GM21737 (cell line): ENCODE measurements at regions not wholly inside any gene's neighbourhood (a gene's known extent, or its start where the extent isn't known, plus 50 kb on each side); places are given as distances from the start of the nearest gene placed in this dataset.
"Not testable (repeated sequence)": the region's sequence is repeated elsewhere in the genome, so short reads cannot be mapped to it uniquely, and the experiment has no call there.

ENCODE experiments used
- ATAC-seq: cut with Tn5 transposase; IDR thresholded peaks from one replicate; pipeline ENCODE4 v1.9.1; 2021; ENCODE audit warnings: mild to moderate bottlenecking, moderate library complexity; ENCODE audit not compliant: unreplicated experiment

- no peak for ATAC-seq
Observed at GRCh38 chr3:102032491-102033383, 183.4 kb downstream of the NFKBIZ start.

DNA sequence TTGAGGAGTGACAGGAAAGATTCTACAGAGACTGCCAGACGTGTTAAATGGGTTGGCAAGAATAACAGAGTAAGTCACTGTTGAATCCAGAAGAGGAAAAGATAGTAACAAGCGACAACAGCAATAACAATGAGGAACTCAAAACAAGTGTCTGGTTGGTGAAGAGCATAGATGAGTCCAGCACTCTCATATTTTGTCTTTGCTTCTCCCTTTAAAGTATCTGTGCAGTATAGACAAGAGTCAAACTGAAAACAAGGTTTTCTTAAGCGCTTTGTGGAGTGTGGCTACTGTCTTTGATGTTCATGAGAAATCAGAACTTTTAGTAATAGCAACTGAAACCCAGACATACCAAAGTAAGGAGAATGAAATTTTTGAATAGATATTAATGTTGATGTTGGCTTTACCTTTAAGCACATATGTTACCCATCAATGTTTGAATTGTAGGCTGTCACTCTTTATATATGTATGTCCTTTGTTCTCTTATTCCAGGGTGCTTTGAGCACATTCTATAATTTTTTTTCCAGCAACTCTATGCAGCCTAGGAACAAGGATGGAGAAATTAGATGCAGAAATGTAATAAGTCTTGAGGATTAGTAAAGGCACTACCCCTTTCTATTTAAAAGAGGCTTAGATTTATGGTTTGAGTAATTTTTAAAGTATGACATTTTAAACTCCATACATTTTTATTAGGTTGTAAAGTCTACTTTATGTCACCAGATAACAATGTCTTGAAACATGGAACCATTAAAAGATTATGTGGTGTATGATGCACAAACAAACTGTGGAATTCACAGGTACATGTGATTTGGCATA is 185.5 kb downstream of the NFKBIZ start:
- ATAC-seq, result peak; percentile 35

DNA sequence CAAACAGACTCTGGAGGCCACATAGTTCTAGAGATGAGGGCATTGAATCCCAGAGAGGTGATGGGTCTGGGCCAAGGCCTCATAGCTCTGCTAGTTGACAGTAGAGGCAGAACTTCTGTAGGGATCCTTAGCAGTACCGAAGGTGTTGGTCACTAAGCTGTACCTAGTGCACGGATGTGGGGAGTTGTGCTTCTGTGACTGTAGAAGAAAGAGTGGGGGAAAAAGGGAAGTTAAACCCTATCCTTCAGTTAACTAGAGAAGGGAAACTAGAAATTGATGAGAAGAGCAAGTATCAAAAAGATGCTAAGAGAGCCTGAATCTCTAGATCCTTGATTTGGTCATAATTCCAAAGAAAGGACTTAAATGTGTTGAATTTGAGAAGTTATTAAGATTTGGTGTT is 186.7 kb downstream of the NFKBIZ start:
- ATAC-seq, result peak; percentile 44

DNA sequence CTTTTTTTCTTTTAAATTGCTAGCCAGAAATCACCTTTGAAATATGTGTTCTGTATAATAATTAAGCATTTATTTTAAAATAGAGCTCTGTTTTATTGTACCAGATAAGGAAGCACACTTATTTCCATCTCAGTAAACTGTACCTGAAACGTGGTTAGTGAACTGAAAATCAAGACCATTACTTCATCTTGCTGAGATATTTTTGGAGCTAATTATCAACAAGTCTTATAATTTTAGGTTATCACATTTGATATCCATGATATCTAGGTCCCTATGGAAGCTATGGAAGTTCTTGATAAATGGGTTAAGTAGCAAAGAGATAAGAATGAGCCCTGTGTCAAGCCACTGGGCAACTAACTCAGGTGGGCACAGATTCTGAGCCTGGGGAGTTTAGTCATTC is 187.2 kb downstream of the NFKBIZ start:
- ATAC-seq, result no peak

GRCh38 chr3:102037209-102037608 is 187.9 kb downstream of the NFKBIZ start:
- no peak for ATAC-seq

GRCh38 chr3:102037791-102038190 is 188.5 kb downstream of the NFKBIZ start:
- no peak for ATAC-seq

GRCh38 chr3:102038477-102039142 is 189.3 kb downstream of the NFKBIZ start:
- peak; percentile 76 for ATAC-seq

GRCh38 chr3:102040144-102040543 is 190.8 kb downstream of the NFKBIZ start:
- not testable (repeated sequence) for ATAC-seq

DNA sequence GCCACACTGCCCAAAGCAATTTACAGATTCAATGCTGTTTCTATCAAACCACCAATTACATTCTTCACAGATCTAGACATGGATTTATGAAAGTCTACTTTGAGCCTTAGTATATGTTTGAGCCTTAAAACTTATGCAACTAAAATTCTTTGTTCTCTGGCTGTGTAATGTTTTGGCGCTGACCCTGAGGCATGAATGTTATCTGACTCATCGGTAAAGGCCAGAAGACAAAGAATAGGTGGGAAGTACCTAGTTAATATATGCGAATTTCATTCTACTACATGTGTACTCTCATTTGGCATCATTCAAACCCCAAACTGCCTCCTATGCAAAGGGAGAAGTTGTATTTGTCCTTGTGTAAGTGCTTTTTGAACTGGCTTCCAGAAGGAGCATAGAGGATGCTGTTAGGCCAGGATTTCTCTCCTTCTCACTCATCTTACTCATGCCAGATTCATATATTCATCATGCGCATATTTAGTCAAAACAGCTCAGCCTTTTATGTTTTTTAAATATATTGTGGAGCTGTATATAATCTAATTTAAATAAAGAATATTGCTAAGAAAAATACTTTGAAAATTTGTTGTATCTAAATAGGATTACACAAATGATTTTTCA is 204.2 kb downstream of the NFKBIZ start:
- ATAC-seq, result no peak

- no peak for ATAC-seq
Observed at GRCh38 chr3:102054543-102055080, 205.3 kb downstream of the NFKBIZ start.

DNA sequence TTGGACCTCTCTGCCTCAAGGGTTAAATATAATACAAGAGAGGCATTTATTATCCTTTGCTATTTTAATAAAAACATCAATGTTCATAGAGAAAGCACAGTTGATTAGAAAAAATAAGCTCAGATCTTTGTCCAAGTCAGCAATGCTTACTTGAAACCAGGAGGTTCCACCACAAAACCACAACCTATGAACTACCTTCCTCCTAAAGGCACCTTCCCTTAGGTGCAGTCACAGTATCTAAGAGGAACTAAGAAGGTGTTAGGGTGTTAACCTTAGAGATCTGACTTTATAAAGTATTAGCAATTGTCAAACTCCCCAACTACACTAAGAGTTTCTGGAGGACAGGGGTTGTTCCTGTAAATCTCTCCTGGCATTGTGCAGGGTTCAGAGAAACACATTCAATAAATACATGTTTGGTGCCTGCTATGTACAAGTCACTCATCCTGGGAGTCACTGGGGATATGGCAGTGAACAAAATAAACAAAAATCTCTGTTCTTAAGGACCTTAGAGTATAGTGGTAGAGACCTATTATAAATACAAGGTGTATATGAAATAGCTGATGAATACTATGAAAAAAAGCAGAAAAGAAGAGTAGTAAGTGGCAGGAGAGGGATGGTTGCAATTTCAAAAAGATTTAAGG is 208.6 kb downstream of the NFKBIZ start:
- peak; percentile 70 for ATAC-seq

GRCh38 chr3:102059145-102059943 is 210.0 kb downstream of the NFKBIZ start:
- peak; percentile 66 for ATAC-seq

DNA sequence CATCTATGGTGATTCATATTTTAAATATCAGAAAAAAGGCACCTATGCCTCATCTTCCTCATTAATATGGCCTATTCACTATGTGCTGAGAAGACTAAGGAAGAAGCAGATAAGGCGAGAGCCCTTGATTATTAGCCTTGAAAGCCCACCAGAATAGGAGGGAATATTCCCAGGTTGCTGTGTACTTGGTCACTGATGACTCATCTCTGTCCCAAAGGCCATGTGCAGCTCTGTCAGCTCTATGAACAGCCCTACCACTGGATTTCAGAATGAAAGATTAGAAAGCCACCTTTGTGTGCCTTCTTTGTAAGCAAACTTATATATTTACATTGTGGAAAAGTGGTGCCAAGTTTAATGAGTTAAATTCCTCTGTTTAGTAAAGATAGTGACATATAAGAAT is 211.5 kb downstream of the NFKBIZ start:
- ATAC-seq, result peak; percentile 32

- no peak for ATAC-seq
Observed at GRCh38 chr3:102063572-102063971, 214.3 kb downstream of the NFKBIZ start.

GRCh38 chr3:102066470-102066869 is 217.2 kb downstream of the NFKBIZ start:
- no peak for ATAC-seq

DNA sequence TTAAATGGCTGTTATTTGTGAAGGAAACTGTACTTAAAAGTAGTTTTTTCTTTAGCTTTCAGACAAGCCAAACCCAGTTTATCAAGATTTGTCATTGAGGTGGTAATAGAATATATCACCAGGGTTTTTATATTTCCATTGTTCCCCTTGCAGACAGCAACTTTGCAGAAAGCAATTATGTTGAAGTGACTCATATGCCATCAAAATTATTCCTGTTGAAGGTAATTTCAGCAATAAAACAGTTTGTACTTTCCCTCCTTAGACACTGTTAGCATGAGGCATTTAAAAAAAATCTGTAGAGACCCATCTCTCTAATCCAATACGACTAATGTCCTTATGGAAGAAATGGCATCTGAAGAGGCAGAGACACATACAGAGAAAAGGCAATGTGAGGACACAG is 219.0 kb downstream of the NFKBIZ start:
- ATAC-seq, result no peak

DNA sequence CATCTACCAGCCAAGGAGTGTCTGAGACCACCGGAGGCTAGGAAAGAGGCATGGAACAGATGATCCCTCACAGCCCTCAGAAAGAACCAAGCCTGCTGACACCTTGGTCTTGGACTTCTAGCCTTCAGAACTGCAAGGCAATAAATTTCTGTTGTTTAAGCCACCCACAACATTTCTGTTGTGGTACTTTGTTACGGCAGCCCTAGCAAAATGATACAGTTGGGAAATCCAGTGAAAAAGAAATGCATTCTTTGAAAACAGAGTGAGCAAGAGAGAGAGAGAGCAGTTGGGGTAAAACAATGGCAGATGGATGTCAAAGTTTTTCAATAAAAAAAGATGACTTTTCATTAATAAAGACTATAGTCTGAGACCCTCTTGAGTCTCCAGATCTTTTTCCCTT is 219.4 kb downstream of the NFKBIZ start:
- no peak for ATAC-seq

GRCh38 chr3:102069211-102069662 is 219.9 kb downstream of the NFKBIZ start:
- ATAC-seq, result no peak

DNA sequence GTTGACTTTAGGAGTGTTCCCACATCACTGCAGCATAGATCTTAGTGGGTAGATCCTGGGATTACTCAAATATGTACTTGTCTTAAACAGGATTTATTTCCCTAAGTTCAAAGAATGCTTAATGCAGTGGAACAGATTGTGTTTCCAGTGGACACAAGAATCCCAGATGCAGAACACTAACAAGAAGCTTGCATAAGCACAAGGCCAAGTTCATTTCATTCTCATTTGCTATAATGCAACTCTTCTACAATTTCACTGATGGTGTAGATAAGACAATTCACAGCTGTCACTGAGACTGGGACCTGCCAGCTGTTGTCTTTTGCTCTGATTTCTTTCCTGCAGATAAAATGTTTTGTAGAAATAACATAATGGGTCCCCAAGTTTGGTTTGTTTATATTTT is 225.6 kb downstream of the NFKBIZ start:
- no peak for ATAC-seq
